GM23338 (cell line): ENCODE measurements at regions not wholly inside any gene's neighbourhood (a gene's known extent, or its start where the extent isn't known, plus 50 kb on each side); places are given as distances from the start of the nearest gene placed in this dataset.

Experiments
- ATAC-seq: fragments of 200-7000 bp; cut with Tn5 transposase; 3 replicates; pipeline ENCODE4 v1.9.1; 2020
- DNase-seq: peaks from one replicate; pipeline ENCODE4 v3.0.0-alpha.2; 2015; ENCODE audit warnings: low spot score
- H2AFZ ChIP-seq: fragments of 200-600 bp; sonication (generic); 2 replicates; pipeline ENCODE4 v1.8.0; 2016; ENCODE audit warnings: antibody characterized with exemption, mild to moderate bottlenecking, moderate library complexity
- H3F3A ChIP-seq: fragments of 200-600 bp; sonication (generic); replicated peaks from 2 replicates; pipeline ENCODE4 v1.8.0; 2017; ENCODE audit warnings: antibody characterized with exemption, mixed run types, low read depth
- H3K27ac ChIP-seq: fragments of 200-600 bp; sonication (generic); 2 replicates; pipeline ENCODE4 v1.6.1; 2016; ENCODE audit warnings: low read depth
- H3K27me3 ChIP-seq: fragments of 200-600 bp; sonication (generic); 2 replicates; pipeline ENCODE4 v1.8.0; 2016; ENCODE audit warnings: mild to moderate bottlenecking, mixed run types, moderate library complexity; ENCODE audit not compliant: insufficient read depth
- H3K36me3 ChIP-seq: fragments of 200-600 bp; sonication (generic); 2 replicates; pipeline ENCODE4 v1.8.0; 2016; ENCODE audit warnings: mild to moderate bottlenecking; ENCODE audit not compliant: insufficient read depth
- H3K4me1 ChIP-seq: fragments of 200-600 bp; sonication (generic); 2 replicates; pipeline ENCODE4 v1.8.0; 2016; ENCODE audit warnings: mild to moderate bottlenecking, moderate library complexity; ENCODE audit not compliant: insufficient read depth
- H3K4me2 ChIP-seq: fragments of 200-600 bp; sonication (generic); 2 replicates; pipeline ENCODE4 v1.7.1; 2017; ENCODE audit warnings: mixed run types
- H3K4me3 ChIP-seq: fragments of 200-600 bp; sonication (generic); 2 replicates; pipeline ENCODE4 v1.6.1; 2016; ENCODE audit warnings: mixed run types
- H3K79me2 ChIP-seq: fragments of 200-600 bp; sonication (generic); replicated peaks from 2 replicates; pipeline ENCODE4 v1.8.0; 2017; ENCODE audit warnings: mild to moderate bottlenecking; ENCODE audit not compliant: insufficient read depth
- H3K9me2 ChIP-seq: fragments of 200-600 bp; sonication (generic); 2 replicates; pipeline ENCODE4 v1.8.0; 2017; ENCODE audit not compliant: insufficient read depth
- H4K20me1 ChIP-seq: fragments of 200-600 bp; sonication (generic); replicated peaks from 2 replicates; pipeline ENCODE4 v1.8.0; 2017; ENCODE audit warnings: mild to moderate bottlenecking; ENCODE audit not compliant: insufficient read depth
- H3K27ac Mint-ChIP-seq: 2 replicates; pipeline ENCODE4 v1.8.0; 2020; ENCODE audit warnings: inconsistent platforms, mild to moderate bottlenecking, moderate library complexity, mixed read lengths
- H3K27me3 Mint-ChIP-seq: 3 replicates; pipeline ENCODE4 v1.8.0; 2022; ENCODE audit warnings: low read depth, mild to moderate bottlenecking, moderate library complexity, mixed read lengths, inconsistent platforms; ENCODE audit not compliant: insufficient read depth, poor library complexity
- H3K36me3 Mint-ChIP-seq: 3 replicates; pipeline ENCODE4 v1.8.0; 2021; ENCODE audit warnings: low read depth, mild to moderate bottlenecking, inconsistent platforms, moderate library complexity, mixed read lengths
- H3K4me1 Mint-ChIP-seq: 3 replicates; pipeline ENCODE4 v1.8.0; 2020; ENCODE audit warnings: mild to moderate bottlenecking, inconsistent platforms, mixed read lengths
- H3K4me3 Mint-ChIP-seq: 3 replicates; pipeline ENCODE4 v1.8.0; 2021; ENCODE audit warnings: moderate library complexity, mild to moderate bottlenecking, inconsistent platforms, mixed read lengths
- H3K9me3 Mint-ChIP-seq: 3 replicates; pipeline ENCODE4 v1.8.0; 2020; ENCODE audit warnings: moderate library complexity, mild to moderate bottlenecking, inconsistent platforms, mixed read lengths
- CREB1 ChIP-seq: fragments of 250-450 bp; sonication (Bioruptor Pico); IDR thresholded peaks from 2 replicates; pipeline ENCODE4 v1.5.0; 2020; ENCODE audit warnings: low read depth, mild to moderate bottlenecking, moderate library complexity
- EZH2 ChIP-seq: fragments of 200-600 bp; sonication (generic); IDR thresholded peaks from one replicate; pipeline ENCODE4 v1.8.0; 2017; ENCODE audit warnings: antibody characterized with exemption, mild to moderate bottlenecking, low read depth; ENCODE audit not compliant: unreplicated experiment
- EZH2phosphoT487 ChIP-seq: fragments of 200-600 bp; sonication (generic); IDR thresholded peaks from one replicate; pipeline ENCODE4 v1.8.1; 2018; ENCODE audit warnings: antibody characterized with exemption; ENCODE audit not compliant: unreplicated experiment
- JUNB ChIP-seq: IDR thresholded peaks from one replicate; pipeline ENCODE4 v1.6.1; 2016; ENCODE audit warnings: antibody characterized with exemption; ENCODE audit not compliant: unreplicated experiment
- NANOG ChIP-seq: IDR thresholded peaks from 2 replicates; pipeline ENCODE4 v1.6.1; 2016; ENCODE audit warnings: antibody characterized with exemption, borderline replicate concordance
- POLR2AphosphoS5 ChIP-seq: IDR thresholded peaks from 2 replicates; pipeline ENCODE4 v1.6.1; 2016; ENCODE audit warnings: antibody characterized with exemption, low read depth
- STAT1 ChIP-seq: IDR thresholded peaks from one replicate; pipeline ENCODE4 v1.6.1; 2016; ENCODE audit warnings: antibody characterized with exemption; ENCODE audit not compliant: unreplicated experiment
- ZNF114 ChIP-seq: fragments of 250-450 bp; sonication (Bioruptor Pico); IDR thresholded peaks from 2 replicates; pipeline ENCODE4 v1.5.0; 2020; ENCODE audit warnings: mild to moderate bottlenecking, moderate library complexity
- ZNF331 ChIP-seq: fragments of 250-450 bp; sonication (Bioruptor Pico); IDR thresholded peaks from 2 replicates; pipeline ENCODE4 v1.5.0; 2020; ENCODE audit warnings: low read depth, mild to moderate bottlenecking, moderate library complexity
- TF ChIP-seq, protein P1 (sequence below): IDR thresholded peaks from one replicate; pipeline ENCODE4 v1.6.1; 2018; ENCODE audit warnings: antibody characterized with exemption; ENCODE audit not compliant: unreplicated experiment
- TF ChIP-seq, protein P2 (sequence below): fragments of 250-450 bp; sonication (Bioruptor Pico); IDR thresholded peaks from 2 replicates; pipeline ENCODE4 v1.5.0; 2020; ENCODE audit warnings: mild to moderate bottlenecking, moderate library complexity

DNA sequence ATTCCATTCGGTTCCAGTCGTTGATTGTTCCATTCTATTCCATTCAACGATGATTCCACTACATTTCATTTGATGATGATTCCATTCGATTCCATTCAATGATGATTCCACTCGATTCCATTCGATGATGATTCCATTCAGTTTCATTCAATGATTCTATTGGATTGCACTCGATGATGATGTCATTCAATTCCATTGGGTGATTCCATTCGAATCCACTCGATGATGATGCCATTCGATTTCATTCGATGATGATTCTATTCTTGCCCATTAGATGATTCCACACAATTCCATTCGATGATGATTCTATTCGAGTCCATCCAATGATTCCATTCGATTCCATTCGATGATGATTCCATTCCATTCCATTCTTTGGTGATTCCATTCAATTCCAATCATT lies 1283.7 kb downstream of the TP53TG3F start:
- H3K4me1 Mint-ChIP-seq = no peaks in the 10 kb centered on the region
- Histone ChIP-seq H4K20me1 (no peaks in the 10 kb centered on the region), H3K27me3 (no peaks in the 10 kb centered on the region), H3K36me3 (peaks cover 8% of the 10 kb centered on the region; the same call in 1 of the 2 replicates), H3K4me3 (no peak overlapping the region; the same call in 1 of the 2 replicates), H3K4me1 (no peaks in the 10 kb centered on the region), H3K79me2 (no peaks in the 10 kb centered on the region), H3F3A (no peaks in the 10 kb centered on the region), H3K27ac (no peak overlapping the region), H3K9me2 (no peaks in the 10 kb centered on the region), H2AFZ (no peak overlapping the region), H3K4me2 (no peak overlapping the region)
- peaks cover 6% of the 10 kb centered on the region for H3K27me3 Mint-ChIP-seq
- no peak overlapping the region for H3K4me3 Mint-ChIP-seq
- H3K9me3 Mint-ChIP-seq = no peaks in the 10 kb centered on the region; the same call in 1 of the 3 replicates
- ATAC-seq (no peak), DNase-seq (no peak)
- no peak overlapping the region for H3K27ac Mint-ChIP-seq
- TF ChIP-seq ZNF331 (CRISPR knock-in tag) (no peak), ZNF114 (CRISPR knock-in tag) (no peak), JUNB (no peak), CREB1 (CRISPR knock-in tag) (no peak), POLR2AphosphoS5 (no peak), STAT1 (no peak), NANOG (no peak), EZH2 (no peak), EZH2phosphoT487 (no peak)
- TF ChIP-seq, protein P1, sequence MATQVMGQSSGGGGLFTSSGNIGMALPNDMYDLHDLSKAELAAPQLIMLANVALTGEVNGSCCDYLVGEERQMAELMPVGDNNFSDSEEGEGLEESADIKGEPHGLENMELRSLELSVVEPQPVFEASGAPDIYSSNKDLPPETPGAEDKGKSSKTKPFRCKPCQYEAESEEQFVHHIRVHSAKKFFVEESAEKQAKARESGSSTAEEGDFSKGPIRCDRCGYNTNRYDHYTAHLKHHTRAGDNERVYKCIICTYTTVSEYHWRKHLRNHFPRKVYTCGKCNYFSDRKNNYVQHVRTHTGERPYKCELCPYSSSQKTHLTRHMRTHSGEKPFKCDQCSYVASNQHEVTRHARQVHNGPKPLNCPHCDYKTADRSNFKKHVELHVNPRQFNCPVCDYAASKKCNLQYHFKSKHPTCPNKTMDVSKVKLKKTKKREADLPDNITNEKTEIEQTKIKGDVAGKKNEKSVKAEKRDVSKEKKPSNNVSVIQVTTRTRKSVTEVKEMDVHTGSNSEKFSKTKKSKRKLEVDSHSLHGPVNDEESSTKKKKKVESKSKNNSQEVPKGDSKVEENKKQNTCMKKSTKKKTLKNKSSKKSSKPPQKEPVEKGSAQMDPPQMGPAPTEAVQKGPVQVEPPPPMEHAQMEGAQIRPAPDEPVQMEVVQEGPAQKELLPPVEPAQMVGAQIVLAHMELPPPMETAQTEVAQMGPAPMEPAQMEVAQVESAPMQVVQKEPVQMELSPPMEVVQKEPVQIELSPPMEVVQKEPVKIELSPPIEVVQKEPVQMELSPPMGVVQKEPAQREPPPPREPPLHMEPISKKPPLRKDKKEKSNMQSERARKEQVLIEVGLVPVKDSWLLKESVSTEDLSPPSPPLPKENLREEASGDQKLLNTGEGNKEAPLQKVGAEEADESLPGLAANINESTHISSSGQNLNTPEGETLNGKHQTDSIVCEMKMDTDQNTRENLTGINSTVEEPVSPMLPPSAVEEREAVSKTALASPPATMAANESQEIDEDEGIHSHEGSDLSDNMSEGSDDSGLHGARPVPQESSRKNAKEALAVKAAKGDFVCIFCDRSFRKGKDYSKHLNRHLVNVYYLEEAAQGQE = no peak
- TF ChIP-seq, protein P2, sequence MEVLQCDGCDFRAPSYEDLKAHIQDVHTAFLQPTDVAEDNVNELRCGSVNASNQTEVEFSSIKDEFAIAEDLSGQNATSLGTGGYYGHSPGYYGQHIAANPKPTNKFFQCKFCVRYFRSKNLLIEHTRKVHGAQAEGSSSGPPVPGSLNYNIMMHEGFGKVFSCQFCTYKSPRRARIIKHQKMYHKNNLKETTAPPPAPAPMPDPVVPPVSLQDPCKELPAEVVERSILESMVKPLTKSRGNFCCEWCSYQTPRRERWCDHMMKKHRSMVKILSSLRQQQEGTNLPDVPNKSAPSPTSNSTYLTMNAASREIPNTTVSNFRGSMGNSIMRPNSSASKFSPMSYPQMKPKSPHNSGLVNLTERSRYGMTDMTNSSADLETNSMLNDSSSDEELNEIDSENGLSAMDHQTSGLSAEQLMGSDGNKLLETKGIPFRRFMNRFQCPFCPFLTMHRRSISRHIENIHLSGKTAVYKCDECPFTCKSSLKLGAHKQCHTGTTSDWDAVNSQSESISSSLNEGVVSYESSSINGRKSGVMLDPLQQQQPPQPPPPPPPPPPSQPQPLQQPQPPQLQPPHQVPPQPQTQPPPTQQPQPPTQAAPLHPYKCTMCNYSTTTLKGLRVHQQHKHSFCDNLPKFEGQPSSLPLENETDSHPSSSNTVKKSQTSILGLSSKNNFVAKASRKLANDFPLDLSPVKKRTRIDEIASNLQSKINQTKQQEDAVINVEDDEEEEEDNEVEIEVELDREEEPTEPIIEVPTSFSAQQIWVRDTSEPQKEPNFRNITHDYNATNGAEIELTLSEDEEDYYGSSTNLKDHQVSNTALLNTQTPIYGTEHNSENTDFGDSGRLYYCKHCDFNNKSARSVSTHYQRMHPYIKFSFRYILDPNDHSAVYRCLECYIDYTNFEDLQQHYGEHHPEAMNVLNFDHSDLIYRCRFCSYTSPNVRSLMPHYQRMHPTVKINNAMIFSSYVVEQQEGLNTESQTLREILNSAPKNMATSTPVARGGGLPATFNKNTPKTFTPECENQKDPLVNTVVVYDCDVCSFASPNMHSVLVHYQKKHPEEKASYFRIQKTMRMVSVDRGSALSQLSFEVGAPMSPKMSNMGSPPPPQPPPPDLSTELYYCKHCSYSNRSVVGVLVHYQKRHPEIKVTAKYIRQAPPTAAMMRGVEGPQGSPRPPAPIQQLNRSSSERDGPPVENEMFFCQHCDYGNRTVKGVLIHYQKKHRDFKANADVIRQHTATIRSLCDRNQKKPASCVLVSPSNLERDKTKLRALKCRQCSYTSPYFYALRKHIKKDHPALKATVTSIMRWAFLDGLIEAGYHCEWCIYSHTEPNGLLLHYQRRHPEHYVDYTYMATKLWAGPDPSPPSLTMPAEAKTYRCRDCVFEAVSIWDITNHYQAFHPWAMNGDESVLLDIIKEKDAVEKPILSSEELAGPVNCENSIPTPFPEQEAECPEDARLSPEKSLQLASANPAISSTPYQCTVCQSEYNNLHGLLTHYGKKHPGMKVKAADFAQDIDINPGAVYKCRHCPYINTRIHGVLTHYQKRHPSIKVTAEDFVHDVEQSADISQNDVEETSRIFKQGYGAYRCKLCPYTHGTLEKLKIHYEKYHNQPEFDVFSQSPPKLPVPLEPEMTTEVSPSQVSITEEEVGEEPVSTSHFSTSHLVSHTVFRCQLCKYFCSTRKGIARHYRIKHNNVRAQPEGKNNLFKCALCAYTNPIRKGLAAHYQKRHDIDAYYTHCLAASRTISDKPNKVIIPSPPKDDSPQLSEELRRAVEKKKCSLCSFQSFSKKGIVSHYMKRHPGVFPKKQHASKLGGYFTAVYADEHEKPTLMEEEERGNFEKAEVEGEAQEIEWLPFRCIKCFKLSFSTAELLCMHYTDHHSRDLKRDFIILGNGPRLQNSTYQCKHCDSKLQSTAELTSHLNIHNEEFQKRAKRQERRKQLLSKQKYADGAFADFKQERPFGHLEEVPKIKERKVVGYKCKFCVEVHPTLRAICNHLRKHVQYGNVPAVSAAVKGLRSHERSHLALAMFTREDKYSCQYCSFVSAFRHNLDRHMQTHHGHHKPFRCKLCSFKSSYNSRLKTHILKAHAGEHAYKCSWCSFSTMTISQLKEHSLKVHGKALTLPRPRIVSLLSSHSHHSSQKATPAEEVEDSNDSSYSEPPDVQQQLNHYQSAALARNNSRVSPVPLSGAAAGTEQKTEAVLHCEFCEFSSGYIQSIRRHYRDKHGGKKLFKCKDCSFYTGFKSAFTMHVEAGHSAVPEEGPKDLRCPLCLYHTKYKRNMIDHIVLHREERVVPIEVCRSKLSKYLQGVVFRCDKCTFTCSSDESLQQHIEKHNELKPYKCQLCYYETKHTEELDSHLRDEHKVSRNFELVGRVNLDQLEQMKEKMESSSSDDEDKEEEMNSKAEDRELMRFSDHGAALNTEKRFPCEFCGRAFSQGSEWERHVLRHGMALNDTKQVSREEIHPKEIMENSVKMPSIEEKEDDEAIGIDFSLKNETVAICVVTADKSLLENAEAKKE (CRISPR knock-in tag) = no peak
- H3K36me3 Mint-ChIP-seq = peaks cover 36% of the 10 kb centered on the region
